Neutrophil (primary cell): ENCODE measurements at regions not wholly inside any gene's neighbourhood (a gene's known extent, or its start where the extent isn't known, plus 50 kb on each side); places are given as distances from the start of the nearest gene placed in this dataset.

Experiments used
- H3K27ac ChIP-seq: fragments of 200-600 bp; sonication (generic); 2 replicates; pipeline ENCODE4 v1.5.1; 2016; ENCODE audit warnings: mild to moderate bottlenecking, moderate library complexity
- H3K27me3 ChIP-seq: fragments of 200-600 bp; sonication (generic); 2 replicates; pipeline ENCODE4 v1.6.0; 2016; ENCODE audit warnings: mild to moderate bottlenecking
- H3K36me3 ChIP-seq: fragments of 200-600 bp; sonication (generic); 2 replicates; pipeline ENCODE4 v1.5.1; 2017
- H3K4me1 ChIP-seq, 2 experiments: fragments of 200-600 bp in 1 of 2; sonication (generic) in 1 of 2; 1 replicate in 1 of 2; 2 replicates in 1 of 2; pipeline versions ENCODE4 v1.5.1 to v1.6.1; 2013 to 2016; ENCODE audit warnings: low read depth in 1 of 2, low read length in 1 of 2, mild to moderate bottlenecking in 1 of 2, moderate library complexity in 1 of 2; ENCODE audit not compliant: control insufficient read depth in 1 of 2, insufficient read depth in 1 of 2
- H3K4me3 ChIP-seq, 2 experiments: fragments of 200-600 bp in 1 of 2; sonication (generic) in 1 of 2; 1 replicate in 1 of 2; 2 replicates in 1 of 2; pipeline ENCODE4 v1.5.1; 2013 to 2016; ENCODE audit warnings: low read depth in 1 of 2, low read length in 1 of 2, mild to moderate bottlenecking in 1 of 2, moderate library complexity in 1 of 2
- H3K9me3 ChIP-seq: fragments of 200-600 bp; sonication (generic); 2 replicates; pipeline ENCODE4 v1.5.1; 2016
- CTCF ChIP-seq: fragments of 200-600 bp; sonication (generic); IDR thresholded peaks from 2 replicates; pipeline ENCODE4 v1.5.1; 2016; ENCODE audit warnings: antibody characterized with exemption

DNA sequence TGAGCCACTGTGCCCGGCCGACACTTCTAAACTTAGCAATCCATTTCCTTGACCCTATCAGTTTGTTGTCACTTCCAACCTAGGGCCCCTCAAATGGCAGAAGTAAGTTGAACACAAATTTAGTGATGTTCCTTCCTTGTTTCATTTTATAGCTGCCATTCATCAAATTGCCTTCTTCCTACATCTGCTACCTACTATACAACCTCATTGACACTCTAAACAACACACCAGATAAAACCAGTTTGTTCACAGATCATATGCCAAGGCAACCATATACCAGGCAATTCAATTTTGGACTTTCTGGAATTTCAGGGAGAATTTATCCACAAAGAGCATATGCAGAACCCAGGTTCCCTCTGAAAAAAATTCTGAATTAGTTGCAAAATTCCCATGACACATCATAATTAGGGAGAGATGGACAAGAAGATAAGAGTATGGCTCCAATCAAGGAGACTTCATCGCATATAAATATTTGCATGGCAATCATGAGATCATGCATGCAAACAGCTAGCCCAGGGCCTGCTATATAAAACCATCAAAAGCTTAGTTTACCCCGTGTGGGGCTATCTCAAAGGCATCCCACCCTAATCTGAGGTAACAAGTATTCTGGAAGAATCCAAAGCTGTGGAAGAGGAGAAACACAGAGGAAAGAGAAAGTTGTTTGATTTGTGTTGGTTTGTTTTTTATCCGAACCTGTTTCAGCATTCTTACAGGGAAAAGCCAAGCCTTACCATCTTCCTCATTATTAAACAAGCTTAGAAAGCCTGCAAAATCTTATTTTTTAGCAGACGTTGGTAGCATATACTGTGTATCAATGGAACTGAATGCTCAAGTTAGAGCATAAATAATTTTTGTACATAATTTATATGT lies 132.8 kb upstream of the TNFAIP3 start:
- Histone ChIP-seq H3K27me3 (no peaks in the 10 kb centered on the region), H3K27ac (peak overlapping the region; percentile 67), H3K36me3 (no peaks in the 10 kb centered on the region), H3K9me3 (no peaks in the 10 kb centered on the region), H3K4me3 (no peak overlapping the region), H3K4me1 (peaks cover 44 to 47% of the 10 kb centered on the region in 2 experiments)
- TF ChIP-seq CTCF: no peak

DNA sequence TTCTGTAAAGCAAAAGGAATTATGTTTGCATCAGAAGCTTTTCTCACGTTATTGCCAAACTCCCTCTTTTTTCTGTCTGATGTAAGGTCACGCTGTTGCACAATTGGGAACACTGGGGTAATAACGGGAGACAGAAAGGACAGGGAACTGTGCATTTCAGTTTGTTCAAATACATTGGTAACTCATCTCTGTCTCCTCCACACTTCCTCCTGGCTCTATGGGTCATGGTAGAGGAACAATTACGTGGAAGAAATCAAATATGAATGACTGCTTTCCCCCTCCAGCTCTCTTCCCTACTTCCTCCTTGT lies 132.2 kb upstream of the TNFAIP3 start:
- Histone ChIP-seq H3K27me3 (no peaks in the 10 kb centered on the region), H3K4me3 (no peak overlapping the region), H3K4me1 (peaks cover 43 to 44% of the 10 kb centered on the region in 2 experiments), H3K9me3 (no peaks in the 10 kb centered on the region), H3K36me3 (no peaks in the 10 kb centered on the region), H3K27ac (peak overlapping the region; percentile 67)
- no peak for TF ChIP-seq CTCF

DNA sequence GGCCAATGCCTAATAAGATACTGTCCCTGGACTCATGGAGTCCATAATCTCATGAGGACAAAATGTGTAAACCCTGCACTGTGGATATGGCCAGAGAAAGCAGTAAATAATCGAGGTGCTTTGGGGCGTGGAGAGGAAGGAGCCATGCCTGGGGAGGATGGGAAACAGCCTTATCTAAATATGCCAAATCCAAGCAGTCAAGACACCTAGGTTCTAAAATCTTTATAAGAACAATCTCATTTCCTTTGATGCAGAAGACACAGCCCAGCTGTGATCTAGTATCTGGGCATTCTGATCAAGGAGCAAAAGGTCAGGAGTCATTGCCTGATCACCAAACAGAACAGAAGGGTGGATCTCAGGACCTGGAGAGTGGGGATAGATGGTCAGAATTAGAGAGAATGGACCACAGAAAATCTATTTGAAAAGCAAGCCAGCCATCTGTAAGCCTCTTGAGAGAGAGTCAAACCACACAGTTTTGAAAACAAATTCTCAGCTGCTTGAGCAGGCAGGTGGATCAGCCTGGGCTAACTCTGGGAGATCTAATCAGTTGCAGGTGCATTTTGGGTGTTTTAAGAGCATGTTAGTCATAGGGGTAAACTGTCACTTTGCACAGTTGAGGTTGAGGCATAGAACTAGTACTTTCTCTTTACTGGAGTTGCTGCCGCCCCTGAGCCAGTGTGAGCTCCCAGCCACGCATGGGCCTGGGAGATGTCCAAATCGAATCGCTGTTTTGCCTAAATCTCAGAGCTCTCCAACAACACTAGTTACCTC lies 130.8 kb upstream of the TNFAIP3 start:
- Histone ChIP-seq H3K36me3 (no peaks in the 10 kb centered on the region), H3K4me1 (peaks cover 41 to 43% of the 10 kb centered on the region in 2 experiments), H3K27ac (no peak overlapping the region), H3K27me3 (no peaks in the 10 kb centered on the region), H3K4me3 (no peak overlapping the region), H3K9me3 (no peaks in the 10 kb centered on the region)
- TF ChIP-seq CTCF: no peak

GRCh38 chr6:137736911-137737310 lies 130.1 kb upstream of the TNFAIP3 start:
- no peaks in the 10 kb centered on the region for H3K36me3 ChIP-seq
- H3K4me1 ChIP-seq: peaks cover 34 to 36% of the 10 kb centered on the region in 2 experiments
- H3K4me3 ChIP-seq: no peak overlapping the region
- H3K27ac ChIP-seq: no peak overlapping the region
- no peaks in the 10 kb centered on the region for H3K27me3 ChIP-seq
- no peak for TF ChIP-seq CTCF
- H3K9me3 ChIP-seq: no peaks in the 10 kb centered on the region

DNA sequence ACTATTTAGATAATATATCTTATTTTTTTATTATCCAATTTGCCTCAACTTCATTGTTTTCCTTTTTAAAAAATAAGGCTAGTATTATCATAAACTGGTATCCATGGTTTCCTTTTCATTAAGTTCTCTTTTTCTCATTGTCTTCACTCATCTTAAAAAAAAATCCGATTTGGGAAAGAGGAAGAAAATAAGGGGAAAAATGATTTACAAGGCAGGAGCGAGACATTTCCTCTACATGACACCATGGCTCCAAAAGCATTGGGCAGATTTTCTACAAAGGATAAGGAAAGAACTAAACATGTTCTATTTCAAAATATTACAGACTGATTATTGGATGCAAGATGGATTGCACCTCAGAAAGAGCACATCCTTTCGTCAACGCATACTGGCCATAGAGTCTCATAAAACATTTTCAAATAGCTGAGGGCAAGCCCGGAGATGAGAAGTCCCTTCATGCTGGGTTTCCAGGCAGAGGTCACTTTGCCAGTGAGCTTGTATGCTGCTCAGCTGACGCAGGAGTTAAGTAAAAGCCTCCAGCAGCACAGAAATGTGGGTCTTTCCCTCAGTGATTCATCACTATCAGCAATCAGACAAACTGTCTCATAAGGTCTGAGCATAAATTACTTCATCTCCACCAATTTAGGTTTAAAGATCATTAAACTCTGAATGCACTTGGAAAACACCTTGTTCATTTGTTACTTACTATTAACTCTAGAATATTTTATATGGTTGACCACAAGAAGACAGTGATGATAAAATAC lies 129.0 kb upstream of the TNFAIP3 start:
- Histone ChIP-seq H3K4me3 (no peak overlapping the region), H3K27me3 (no peaks in the 10 kb centered on the region), H3K36me3 (no peaks in the 10 kb centered on the region), H3K4me1 (peaks cover 23 to 25% of the 10 kb centered on the region in 2 experiments), H3K27ac (no peak overlapping the region), H3K9me3 (no peaks in the 10 kb centered on the region)
- no peak for TF ChIP-seq CTCF
